MM.1S (cell line): ENCODE measurements at regions not wholly inside any gene's neighbourhood (a gene's known extent, or its start where the extent isn't known, plus 50 kb on each side); places are given as distances from the start of the nearest gene placed in this dataset.

Source experiments
- EZH2phosphoT487 ChIP-seq: fragments of 300-600 bp; sonication (generic); IDR thresholded peaks from 2 replicates; pipeline ENCODE4 v1.6.1; 2018; ENCODE audit warnings: antibody characterized with exemption, low read length
- TF ChIP-seq, protein P1 (sequence below): fragments of 300-600 bp; sonication (generic); IDR thresholded peaks from 2 replicates; pipeline ENCODE4 v1.5.1; 2016; ENCODE audit warnings: antibody characterized with exemption, low read length, mixed read lengths

GRCh38 chr13:50588491-50589130 is 254.9 kb downstream of the DLEU7 start:
- TF ChIP-seq, protein P1, sequence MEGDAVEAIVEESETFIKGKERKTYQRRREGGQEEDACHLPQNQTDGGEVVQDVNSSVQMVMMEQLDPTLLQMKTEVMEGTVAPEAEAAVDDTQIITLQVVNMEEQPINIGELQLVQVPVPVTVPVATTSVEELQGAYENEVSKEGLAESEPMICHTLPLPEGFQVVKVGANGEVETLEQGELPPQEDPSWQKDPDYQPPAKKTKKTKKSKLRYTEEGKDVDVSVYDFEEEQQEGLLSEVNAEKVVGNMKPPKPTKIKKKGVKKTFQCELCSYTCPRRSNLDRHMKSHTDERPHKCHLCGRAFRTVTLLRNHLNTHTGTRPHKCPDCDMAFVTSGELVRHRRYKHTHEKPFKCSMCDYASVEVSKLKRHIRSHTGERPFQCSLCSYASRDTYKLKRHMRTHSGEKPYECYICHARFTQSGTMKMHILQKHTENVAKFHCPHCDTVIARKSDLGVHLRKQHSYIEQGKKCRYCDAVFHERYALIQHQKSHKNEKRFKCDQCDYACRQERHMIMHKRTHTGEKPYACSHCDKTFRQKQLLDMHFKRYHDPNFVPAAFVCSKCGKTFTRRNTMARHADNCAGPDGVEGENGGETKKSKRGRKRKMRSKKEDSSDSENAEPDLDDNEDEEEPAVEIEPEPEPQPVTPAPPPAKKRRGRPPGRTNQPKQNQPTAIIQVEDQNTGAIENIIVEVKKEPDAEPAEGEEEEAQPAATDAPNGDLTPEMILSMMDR, result no peak
- TF ChIP-seq EZH2phosphoT487, result no peak
